GM19468 (cell line): ENCODE measurements at regions not wholly inside any gene's neighbourhood (a gene's known extent, or its start where the extent isn't known, plus 50 kb on each side); places are given as distances from the start of the nearest gene placed in this dataset.

Source experiments
- ATAC-seq: cut with Tn5 transposase; IDR thresholded peaks from one replicate; pipeline ENCODE4 v1.9.1; 2021; ENCODE audit warnings: mild to moderate bottlenecking, moderate library complexity, moderate number of reproducible peaks; ENCODE audit not compliant: unreplicated experiment; ENCODE audit errors: extremely low read depth

DNA sequence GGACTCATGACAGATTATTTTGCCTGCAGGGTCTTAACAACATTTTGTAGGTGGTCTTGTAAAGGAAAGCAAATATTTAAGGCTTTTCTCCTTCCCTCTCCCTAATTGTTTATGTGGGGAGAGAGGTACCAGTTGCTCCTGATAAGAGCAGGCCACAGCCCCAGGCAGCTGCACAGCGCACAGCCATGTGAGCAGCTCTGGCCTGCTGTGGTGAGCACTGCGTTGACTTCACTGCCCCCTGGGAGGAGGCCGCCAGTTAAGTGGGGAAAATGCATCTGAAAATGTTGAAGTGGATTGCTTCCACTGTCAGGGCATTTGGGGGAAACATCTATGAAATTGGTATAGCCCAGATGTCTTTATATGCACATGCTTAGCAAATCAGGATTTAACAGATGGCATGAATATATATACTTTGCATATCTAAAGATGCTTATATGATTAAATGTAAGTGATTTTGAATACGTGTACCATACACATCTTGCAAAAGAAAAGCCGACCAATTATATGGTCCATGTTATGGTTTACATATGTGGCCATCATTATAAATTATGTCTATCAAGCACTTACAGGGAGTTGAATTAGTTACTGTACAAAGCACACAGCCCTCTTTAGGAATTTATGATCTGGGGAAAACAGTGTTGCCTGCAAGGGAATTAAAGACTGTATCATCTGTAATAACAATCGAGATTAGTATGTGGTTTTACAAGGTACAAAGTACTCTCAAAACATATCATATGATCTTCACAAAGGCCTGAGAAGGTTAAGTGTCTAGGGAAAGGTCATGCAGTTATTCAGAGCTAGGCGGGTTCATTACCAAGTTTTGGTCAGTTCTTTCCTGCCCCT is 132.1 kb downstream of the RHOU start:
- no peak for ATAC-seq

DNA sequence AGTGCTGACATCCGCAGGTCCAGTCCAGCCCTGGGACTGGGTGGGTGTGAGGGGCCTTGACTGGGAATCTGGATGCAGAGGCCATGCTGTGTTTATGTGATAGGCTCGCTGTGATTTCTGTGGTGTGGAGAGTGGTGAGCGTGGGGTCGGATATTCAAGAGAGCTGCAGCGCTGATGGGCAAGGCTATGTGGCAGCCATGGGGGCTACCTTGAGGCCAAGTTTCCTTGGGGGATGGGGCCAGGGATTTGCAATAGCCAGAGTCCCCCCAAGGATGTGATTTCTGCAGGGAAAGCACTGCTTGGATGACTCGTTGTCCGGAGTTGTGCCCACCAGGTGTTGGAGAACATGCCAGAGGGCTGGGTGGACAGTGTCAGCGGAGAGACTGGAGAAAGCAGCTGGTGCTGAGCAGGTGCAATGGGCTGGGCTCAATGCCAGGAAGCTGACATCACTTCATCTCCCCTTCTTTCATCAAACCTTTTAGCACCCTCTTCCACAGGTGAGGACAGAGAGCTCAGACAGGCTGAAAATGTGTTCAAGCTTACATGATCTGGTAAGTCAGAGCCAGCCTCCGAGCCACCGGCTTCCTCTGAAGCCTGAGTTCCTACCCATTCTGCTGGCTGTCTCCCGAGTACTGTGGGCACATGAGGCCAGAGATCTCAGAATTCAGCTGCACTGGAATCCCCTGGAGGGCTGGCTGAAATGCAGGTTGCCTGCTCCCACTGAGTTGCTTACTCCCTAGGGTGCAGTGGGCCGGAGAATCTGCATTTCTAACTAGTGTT is 132.9 kb downstream of the RHOU start:
- ATAC-seq = no peak

DNA sequence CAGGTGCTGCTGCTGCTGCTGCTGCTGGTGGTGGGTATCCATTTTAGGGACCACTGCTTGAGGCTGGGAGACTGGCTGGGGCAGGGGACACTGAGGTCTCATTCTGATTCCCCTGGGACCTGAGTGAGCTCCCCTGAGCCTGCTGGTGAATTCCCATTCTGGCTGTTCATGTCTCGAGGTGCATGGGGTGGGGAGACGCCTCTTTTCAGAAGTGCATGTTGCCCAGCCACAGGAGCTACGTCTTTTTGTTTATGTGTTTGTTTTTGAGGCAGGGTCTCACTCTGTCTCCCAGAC is 133.4 kb downstream of the RHOU start:
- ATAC-seq = no peak

DNA sequence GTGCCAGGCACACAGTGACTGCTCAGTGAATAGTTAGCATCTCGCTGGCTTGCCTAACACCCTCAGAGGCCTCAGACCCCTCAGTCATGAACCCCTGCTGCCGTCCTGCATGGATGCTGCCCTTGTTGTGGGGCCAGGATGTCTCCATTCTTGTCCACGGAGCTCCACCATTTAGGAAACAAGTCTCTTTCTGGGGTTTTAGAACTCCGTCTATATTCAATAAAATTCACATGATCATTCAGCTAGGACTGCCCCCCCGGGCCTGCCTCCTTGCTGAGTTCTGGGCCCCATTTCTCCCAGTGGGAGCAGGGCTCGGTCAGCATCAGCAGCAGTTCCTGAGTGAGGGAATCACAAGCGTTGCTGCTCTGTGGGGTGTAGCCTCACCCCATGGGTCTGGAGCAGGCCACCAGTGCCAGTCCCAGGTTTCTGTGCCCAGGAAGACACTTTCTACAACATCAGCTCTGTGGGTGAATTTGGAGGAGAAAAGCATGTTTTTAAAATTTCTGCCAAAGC is 134.1 kb downstream of the RHOU start:
- no peak for ATAC-seq

DNA sequence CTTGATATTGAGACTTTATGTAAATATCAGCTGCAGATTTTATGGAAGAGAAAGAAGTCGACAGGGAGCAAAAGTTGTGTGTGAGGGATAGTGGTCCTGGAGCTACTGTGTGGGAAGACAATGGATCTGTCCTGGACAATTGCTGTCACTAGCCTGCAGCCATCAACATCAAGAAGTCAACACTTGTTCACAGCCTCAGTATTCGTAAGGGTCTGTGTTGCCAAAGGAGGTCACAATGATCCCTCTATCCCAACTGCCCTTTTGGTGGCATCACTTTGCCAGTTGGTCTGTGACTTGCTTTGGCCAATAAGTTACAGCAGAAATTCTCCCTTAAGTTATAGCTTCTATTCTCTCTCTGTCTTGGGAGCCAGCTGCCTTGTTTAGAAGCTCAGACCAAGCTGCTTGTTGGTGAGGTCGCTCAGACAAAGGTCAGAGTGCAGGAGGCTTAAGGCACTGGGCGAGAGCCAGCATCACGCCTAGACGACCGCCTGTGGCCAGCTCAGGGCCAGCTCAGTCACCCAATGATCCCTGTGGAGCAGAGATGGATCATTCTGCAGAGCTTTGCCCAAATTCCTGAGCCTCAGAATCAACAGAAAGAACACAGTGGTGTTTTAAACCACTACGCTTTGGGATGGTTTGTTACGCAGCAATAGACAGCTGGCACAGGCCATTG is 134.9 kb downstream of the RHOU start:
- no peak for ATAC-seq

DNA sequence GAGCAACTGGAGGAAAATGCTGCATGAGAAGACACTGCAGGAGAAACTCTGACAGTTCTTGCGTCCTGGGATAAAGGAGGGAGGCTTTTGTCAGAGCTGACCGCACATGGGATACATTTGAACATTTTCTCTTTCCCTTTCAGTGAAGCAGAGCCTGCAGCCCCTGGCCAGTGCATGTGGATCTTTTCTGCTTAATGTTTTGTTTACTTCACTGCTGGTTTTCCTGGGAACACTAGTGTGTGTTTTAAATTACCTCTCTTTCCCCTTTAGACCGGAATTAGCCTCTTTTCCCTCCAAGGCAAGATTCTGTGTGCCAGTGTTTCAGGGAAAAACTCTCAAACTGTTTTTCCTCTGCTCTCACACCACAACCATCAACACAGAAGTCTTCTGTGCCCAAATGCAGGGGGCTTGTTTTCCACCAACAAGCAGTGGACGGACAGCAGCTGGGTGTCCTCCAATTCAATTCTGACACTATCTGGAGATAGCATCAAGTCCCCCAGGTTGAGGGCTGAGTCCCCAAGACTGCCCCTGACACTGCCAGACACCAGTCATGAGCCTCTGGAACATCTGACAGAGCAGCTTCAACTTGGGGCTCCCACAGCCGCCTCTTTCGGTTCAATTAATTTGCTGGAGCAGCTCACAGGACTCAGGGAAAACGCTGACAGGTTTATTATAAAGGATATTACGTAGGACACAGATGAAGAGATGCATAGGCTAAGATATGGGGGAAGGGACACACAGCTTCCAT is 136.2 kb downstream of the RHOU start:
- no peak for ATAC-seq

DNA sequence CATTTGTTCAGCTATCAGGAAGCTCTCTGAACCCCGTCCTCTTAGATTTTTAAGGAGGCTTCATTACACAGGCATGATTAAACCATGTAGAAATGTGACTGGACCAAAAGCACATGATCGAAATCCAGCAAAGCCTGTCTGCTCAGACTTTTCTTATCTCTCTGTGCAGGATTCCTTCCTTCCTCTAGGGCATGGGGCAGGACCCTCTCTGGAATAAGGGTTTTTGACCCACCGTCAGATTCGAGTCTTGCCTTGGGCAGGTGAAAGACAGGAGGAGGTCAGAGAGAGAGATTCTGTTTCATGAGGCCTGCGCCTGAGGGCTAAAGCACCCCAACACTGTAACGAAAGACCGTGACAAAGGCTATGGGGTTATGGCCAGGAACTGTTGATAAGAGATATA is 136.8 kb downstream of the RHOU start:
- no peak for ATAC-seq

DNA sequence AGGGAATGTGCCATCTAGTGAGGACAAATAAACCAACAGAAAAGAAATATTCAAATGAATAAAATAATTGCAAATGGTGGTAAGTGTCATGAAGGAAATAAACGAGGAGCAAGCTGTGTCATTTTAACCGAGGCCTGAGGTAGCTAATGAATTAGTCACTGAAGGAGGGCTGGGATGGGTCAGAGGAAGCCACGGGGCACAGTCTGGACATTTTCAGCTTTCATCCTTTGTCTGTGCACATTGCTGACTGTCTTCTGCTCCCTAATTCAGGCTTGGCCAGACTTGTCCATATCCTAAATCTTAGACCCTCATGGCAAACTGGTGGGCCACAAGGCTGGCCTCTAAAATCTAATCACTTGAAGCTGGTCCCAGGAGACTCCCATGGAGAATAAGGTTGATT is 138.4 kb downstream of the RHOU start:
- no peak for ATAC-seq

DNA sequence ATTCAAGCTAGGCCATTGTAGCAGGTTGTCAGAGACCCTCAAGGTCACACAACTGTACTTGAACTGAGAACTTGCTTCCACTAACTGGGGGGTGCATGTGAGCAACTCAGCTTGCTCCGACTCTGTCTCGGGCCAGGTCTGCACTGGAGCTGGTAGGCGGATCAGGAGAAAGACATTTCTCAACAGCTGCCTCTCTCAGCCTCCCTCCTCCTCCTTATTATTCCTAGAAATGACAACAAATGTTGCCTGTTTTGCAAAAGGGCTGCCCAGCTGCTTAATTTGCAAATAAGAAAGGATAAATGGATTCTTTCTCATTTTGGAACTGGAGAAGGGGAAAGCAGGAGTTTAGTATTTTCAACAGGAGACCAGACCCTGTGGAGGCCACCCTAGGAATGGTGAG is 140.5 kb downstream of the RHOU start:
- ATAC-seq = no peak

DNA sequence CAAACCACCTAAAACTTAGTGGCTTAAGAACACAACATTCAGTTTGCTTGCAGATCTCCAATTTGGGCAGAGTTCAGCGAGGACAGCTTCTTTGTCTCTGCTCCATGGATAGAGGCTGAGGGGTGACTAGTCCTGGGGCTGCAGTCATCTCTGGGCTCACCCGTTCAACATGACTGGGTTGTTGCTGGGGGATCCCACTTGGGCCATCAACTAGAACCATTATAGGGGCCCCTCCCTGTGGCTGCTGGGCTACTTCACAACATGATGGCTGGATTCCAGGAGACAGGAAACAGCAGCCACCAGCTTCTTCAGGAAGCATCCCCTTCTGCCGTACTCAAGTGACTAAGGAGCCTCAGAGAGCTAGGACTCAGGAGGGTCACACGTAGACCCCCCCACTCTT is 140.9 kb downstream of the RHOU start:
- no peak for ATAC-seq

DNA sequence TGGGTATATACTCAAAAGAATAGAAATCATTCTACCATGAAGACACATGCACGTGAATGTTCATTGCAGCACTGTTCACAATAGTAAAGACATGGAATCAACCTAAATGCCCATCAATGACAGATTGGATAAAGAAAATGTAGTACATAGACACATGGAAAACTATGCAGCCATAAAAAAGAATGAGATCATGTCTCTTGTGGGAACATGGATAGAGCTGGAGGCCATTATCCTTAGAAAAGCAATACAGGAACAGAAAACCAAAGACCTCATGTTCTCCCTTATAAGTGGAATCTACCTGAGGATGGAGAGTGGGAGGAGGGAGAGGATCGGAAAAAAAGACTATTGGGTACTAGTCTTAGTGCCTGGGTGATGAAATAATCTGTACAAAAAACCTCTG is 143.9 kb downstream of the RHOU start:
- no peak for ATAC-seq

DNA sequence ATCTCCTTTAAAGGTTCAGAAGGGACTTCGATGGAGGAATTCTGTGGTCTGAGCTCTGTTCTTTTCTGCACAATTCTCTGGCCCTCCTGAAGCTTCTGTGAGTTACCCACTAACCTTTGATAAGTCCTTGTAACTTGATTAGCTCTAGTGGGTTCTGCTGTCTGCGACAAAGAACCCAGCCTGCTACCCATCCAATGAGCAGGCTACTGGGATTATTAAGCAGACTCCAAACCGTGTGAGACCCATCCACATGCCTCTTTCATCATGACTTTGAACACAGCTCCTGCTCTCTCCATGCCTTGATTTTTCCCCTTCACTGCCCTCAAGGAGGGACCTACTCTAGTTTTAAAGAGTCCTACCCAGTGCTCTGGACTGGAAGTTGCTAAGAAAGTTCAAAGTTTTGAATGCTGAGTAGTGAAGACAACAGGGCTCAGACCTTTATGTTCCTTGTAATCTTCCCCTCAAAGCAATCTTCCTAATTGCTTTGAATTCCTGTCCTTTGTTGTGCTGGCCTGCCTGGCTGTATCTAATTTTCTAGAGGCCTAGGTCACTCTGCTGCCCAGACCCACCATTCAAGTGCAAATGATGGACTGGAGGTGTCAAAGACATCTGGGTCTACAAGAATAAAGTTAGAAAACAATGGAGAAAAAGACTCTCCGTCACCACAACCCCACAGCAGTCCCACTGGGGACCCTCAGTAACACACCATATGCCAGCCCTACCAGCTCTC is 146.9 kb downstream of the RHOU start:
- ATAC-seq = no peak

DNA sequence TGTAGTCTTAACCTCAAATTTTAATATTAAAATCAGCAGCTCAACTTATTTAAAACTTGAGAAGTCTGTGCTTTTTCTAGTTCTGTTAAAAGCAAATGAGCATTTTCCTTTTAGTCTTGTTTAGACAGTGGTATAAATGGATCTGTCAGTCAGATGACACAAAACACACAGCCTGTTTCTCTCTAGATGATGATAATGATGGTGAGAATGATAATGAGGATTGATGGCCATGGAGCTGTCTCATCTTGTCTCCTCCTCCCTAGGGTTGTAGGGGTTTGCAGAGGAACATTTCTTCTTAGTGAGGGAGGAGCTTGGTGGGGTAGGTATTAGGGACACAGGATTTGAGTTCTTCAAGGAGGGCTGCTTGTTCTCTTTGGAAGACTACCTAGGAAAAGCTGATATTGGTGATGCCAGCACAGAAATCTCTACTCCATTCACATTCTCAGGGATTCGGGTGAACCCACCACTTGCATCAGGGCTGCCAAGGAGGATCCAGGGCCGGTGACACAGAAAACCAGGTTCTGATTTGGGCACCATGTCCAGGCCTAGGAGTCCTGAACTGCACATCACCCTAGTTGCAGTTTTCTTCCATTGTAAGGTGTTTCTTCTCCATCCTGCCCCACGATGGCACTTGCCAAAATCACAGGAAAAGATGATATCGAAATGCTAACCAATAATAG is 147.6 kb downstream of the RHOU start:
- ATAC-seq = no peak

DNA sequence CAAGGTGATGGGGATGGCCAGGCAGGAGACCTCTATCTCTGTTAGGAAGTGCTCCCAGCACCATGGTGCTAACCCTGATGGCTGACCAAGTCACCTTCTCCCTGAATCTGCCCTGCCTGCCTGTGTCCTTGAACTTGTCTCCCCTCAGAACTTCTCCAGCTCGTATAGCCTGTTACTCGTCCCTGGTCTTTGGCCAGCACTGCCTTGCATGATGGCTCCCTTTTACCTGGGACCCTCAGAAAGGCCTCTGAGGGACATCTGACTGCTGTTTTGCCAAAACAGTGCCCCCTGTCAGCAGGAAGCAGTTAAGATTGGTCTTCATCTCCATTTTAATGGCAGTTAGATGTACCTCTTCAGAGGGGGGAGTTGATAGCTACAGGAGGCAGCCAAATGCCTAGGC is 148.3 kb downstream of the RHOU start:
- no peak for ATAC-seq

DNA sequence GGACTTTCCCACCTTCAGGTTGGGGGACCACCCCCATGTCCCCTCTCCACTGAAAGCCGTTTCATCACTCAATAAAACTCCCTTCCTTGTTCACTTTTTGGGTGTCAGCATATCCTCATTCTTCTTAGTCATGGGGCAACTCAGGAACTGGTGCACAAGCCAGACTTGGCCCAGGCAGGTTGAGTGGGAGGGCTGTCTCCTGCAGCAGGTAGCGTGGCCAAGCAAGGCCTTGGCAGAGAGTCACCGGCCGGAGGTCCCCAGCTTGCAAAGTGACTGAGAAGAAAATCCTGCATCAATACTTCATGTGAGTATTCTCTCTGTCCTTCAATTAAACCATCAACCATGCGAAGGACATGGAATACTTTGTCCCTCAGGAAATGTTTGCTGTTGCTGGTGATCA is 148.9 kb downstream of the RHOU start:
- no peak for ATAC-seq

DNA sequence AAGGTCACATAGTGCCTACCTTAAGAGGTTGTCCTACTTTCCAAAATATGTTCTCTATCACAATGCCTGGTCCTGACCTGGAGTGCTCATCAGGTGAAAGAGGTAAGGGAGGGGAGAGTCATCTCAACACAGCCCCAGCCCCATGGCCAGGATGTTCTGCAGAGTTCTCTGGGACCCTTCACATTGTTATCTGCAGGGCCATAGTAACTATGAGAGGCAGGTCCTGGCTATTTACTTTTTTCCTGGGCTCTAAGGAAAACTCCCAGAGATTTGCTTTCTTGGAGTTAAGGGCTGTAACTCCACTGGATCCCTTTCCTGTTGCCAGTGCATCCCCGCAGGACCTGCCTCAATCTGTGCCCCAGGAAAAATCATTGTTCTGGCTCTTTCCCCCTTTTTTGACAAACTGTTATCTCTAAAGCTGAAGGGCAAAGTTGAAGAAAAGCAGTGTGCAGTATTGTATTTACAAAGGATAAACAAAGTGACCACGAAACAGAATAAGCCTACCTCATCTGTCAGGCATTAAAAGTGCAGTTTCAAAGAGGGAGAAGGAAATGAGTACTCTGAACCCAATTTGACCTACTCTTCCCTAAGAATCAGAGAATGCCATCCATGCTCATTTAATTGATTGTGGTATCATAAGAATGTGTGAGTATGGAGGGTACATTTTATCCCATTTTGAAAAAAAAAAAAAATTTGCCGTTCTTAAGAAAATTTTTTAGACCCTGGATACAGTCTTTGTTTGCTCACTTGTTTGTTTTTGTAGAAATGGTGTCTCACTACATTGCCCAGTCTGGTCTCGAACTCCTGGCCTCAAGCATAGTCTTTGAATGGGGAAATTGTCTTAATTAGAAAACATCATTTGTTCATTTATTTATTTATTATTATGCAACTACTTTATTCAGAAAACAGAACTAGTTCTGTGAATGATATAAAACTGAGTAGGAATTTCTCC is 149.6 kb downstream of the RHOU start:
- ATAC-seq = no peak

DNA sequence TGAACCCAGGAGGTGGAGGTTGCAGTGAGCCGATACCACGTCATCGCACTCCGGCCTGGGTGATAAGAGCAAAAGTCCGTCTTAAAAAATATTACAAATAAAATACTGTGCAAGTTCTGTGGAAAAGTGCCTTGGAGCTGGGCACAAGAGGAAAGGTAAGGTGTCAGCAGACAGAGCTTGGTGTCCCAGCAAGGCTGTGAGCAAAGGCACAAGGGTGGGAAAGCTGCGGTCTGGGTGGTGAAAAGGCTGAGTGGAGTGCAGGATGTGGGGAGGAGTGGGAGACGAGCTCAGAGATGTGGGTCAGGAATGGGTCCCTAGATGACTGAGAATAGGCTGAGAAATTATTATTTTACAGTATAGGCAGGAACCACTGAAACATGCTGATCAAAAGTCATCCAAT is 150.6 kb downstream of the RHOU start:
- ATAC-seq = no peak

DNA sequence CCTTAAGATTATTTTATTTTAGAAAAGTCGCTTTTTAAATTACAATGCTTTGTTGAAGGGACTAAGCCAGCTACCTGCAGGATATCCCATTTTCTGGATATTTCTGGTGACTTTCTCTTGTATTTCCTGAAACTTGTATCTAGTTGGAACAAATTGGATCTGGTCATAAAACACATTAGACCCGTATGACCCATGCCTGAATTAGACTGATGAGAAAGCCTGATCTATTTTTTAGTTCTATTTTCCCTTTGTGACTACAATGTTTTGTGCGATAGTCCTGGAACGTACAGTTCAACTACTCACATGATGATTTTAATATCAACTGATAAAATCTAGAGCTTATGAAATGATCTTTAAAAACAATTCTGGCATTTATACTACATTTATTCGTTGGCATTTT is 151.8 kb downstream of the RHOU start:
- ATAC-seq = no peak
